Progenitor cell of endocrine pancreas (in vitro differentiated cells): ENCODE measurements at regions not wholly inside any gene's neighbourhood (a gene's known extent, or its start where the extent isn't known, plus 50 kb on each side); places are given as distances from the start of the nearest gene placed in this dataset.

Experiments used
- DNase-seq: peaks from one replicate; pipeline ENCODE4 v3.0.0; 2021; ENCODE audit warnings: low spot score; ENCODE audit not compliant: unreplicated experiment
- H3K27ac Mint-ChIP-seq: 2 replicates; pipeline ENCODE4 v1.8.0; 2021; ENCODE audit warnings: mild to moderate bottlenecking, moderate library complexity, mixed read lengths
- H3K27me3 Mint-ChIP-seq: 2 replicates; pipeline ENCODE4 v1.8.0; 2021; ENCODE audit warnings: mixed read lengths
- H3K36me3 Mint-ChIP-seq: 2 replicates; pipeline ENCODE4 v1.8.0; 2022; ENCODE audit warnings: mixed read lengths; ENCODE audit not compliant: insufficient read depth
- H3K4me1 Mint-ChIP-seq: 2 replicates; pipeline ENCODE4 v1.8.0; 2021; ENCODE audit warnings: low read depth, mixed read lengths
- H3K4me3 Mint-ChIP-seq: 2 replicates; pipeline ENCODE4 v1.8.0; 2021; ENCODE audit warnings: low read depth, mild to moderate bottlenecking, moderate library complexity, mixed read lengths
- H3K9me3 Mint-ChIP-seq: 2 replicates; pipeline ENCODE4 v1.8.0; 2021; ENCODE audit warnings: low read depth, mixed read lengths
- TF ChIP-seq, protein P1 (sequence below): fragments of 200-600 bp; sonication (generic); IDR thresholded peaks from one replicate; pipeline ENCODE4 v1.5.0; 2021; ENCODE audit warnings: antibody characterized with exemption, mild to moderate bottlenecking; ENCODE audit not compliant: unreplicated experiment

DNA sequence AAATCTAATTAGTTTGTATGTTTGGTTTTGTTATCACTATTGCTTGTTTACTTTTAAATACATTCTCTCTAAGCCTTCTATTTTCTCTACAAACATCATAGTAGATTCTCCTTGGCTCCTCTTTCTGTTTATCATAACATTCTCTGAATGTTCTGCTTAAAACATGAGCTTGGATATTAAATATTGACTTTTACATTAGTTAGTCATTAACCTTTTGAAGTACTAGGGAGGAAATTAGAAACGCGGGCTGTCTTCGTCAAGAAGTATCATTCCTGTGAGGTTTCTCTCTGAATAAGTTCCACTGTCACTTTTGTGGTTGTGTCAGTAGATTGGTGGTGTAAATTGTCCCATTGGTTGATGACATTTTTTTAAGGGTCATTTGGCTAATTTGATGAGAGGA, 821.5 kb downstream of the EFNA5 start:
- no peaks in the 10 kb centered on the region for H3K27me3 Mint-ChIP-seq
- no peaks in the 10 kb centered on the region for H3K9me3 Mint-ChIP-seq
- TF ChIP-seq, protein P1, sequence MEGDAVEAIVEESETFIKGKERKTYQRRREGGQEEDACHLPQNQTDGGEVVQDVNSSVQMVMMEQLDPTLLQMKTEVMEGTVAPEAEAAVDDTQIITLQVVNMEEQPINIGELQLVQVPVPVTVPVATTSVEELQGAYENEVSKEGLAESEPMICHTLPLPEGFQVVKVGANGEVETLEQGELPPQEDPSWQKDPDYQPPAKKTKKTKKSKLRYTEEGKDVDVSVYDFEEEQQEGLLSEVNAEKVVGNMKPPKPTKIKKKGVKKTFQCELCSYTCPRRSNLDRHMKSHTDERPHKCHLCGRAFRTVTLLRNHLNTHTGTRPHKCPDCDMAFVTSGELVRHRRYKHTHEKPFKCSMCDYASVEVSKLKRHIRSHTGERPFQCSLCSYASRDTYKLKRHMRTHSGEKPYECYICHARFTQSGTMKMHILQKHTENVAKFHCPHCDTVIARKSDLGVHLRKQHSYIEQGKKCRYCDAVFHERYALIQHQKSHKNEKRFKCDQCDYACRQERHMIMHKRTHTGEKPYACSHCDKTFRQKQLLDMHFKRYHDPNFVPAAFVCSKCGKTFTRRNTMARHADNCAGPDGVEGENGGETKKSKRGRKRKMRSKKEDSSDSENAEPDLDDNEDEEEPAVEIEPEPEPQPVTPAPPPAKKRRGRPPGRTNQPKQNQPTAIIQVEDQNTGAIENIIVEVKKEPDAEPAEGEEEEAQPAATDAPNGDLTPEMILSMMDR: no peak
- H3K27ac Mint-ChIP-seq: no peak overlapping the region
- H3K4me3 Mint-ChIP-seq: no peak overlapping the region
- peaks cover 29% of the 10 kb centered on the region for H3K4me1 Mint-ChIP-seq
- no peaks in the 10 kb centered on the region for H3K36me3 Mint-ChIP-seq
- no peak for DNase-seq

DNA sequence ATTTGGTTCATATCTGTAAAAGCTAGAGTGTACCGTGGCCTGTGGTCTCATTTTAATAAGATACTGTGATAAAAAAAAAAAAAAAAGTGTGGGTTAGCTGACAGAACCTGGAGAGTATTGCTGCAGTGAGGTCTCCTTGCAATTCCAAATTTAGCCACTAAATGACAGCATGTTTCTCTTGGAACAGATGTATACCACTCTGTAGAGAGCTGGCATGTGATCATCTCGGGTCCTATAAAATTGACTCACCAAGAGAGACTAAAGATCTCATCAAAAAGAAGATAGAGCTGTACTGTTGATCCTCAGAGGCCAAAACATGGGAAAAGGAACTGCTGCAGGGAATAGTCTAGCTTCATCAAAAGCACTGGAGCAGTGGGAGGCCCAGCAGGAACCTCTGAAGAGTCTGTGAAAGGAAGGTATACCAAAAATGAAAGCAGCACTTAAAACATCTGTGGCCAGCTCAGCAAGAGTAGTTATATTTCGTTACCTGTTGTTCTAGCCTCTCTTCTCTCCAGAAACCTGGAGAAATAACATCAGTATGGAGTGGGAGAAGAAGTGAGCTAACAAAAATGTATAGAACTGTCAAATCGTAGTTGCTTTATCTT, 826.8 kb downstream of the EFNA5 start:
- Mint-ChIP-seq H3K4me1 (peaks cover 1% of the 10 kb centered on the region), H3K27ac (no peak overlapping the region), H3K36me3 (no peaks in the 10 kb centered on the region), H3K4me3 (no peak overlapping the region), H3K9me3 (peaks cover 22% of the 10 kb centered on the region), H3K27me3 (no peaks in the 10 kb centered on the region)
- DNase-seq: no peak
- TF ChIP-seq, protein P1: peak; percentile 15

DNA sequence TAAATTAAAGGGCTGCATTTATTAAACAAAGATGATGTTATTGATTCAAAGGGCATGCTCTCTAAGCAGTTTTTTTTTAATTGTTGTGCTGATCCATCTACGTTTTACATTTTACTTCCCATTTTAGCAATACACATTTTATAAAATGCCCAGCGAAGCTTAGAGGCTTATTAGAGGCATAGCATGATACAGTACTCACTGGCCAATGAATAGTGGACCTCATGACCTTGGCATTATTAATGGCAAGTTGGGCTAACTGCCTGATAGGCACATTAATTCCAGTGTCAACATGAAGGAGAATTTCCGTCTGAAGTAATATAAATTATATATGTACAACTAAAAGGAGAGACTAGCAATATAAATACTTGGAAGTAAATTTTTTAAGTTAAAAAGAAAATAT, 837.2 kb downstream of the EFNA5 start:
- H3K4me1 Mint-ChIP-seq: peaks cover 4% of the 10 kb centered on the region
- no peak overlapping the region for H3K27ac Mint-ChIP-seq
- no peaks in the 10 kb centered on the region for H3K27me3 Mint-ChIP-seq
- no peak for DNase-seq
- TF ChIP-seq, protein P1: no peak
- peaks cover 6% of the 10 kb centered on the region for H3K9me3 Mint-ChIP-seq
- H3K4me3 Mint-ChIP-seq: no peak overlapping the region
- peaks cover 2% of the 10 kb centered on the region for H3K36me3 Mint-ChIP-seq

DNA sequence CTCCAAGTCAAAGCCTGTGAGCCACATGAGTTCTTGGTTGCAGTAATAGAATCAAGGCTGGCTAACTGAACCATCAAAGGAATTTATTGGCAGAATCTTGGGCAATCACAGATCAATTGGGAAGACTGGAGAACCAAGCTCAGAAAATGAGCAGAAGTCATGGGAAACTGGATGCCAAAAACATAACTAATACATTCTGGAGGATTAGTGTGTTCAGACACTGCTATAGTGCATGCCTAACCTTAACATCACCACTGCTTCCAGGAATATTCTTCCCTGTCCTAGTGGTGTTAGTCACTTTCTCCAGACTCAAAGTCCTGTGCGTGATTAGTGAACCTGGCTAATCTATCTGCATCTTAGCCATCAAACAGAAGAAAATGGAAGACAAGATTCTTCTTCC, 843.7 kb downstream of the EFNA5 start:
- Mint-ChIP-seq H3K4me3 (no peak overlapping the region), H3K27ac (no peak overlapping the region), H3K9me3 (no peaks in the 10 kb centered on the region), H3K4me1 (no peaks in the 10 kb centered on the region), H3K36me3 (no peaks in the 10 kb centered on the region), H3K27me3 (no peaks in the 10 kb centered on the region)
- DNase-seq: no peak
- TF ChIP-seq, protein P1: no peak

DNA sequence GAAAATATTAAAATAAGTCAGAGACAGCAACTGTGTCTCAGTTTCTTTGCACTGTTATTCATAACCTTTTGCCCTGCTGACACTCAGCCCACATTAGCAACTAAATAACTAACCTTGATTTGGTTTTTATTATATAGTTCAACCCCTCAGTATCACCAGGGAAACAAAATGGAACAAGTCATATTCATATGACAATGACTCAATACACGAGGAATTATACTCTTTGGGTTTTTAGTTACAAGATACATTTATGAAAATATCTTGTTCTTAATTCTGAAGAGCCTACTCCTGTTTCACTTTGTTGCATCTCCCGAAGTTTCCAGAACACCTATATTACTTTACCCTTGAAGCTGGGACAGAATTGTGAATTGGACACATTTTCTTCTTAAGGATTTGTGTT, 845.4 kb downstream of the EFNA5 start:
- Mint-ChIP-seq H3K9me3 (no peaks in the 10 kb centered on the region), H3K27ac (no peak overlapping the region), H3K27me3 (no peaks in the 10 kb centered on the region), H3K4me3 (no peak overlapping the region), H3K36me3 (no peaks in the 10 kb centered on the region), H3K4me1 (no peaks in the 10 kb centered on the region)
- TF ChIP-seq, protein P1: no peak
- DNase-seq: no peak
